ENCODE measurements at regions not wholly inside any gene's neighbourhood (a gene's known extent, or its start where the extent isn't known, plus 50 kb on each side); places are given as distances from the start of the nearest gene placed in this dataset.

- ATAC-seq (ENCODE audit: insufficient number of reproducible peaks, low FRiP score, low read depth) (no peak), DNase-seq (ENCODE audit: low spot score) (no peak)
- Histone ChIP-seq H3K36me3 (no peaks in the 10 kb centered on the region), H3K27ac (no peak overlapping the region), H3K4me1 (ENCODE audit: control insufficient read depth in 1 of 2, low read depth in 2 of 2) (no peaks in the 10 kb centered on the region), H3K9me3 (no peaks in the 10 kb centered on the region), H3K4me3 (no peak overlapping the region), H3K27me3 (replicated peaks; ENCODE audit: insufficient read depth) (no peaks in the 10 kb centered on the region)
- no peak for TF ChIP-seq CTCF (IDR thresholded peaks at IDR 0.05)
These were observed 580.6 kb downstream of the EPHA5 start for GRCh38 chr4:65089666-65090065.

- Histone ChIP-seq H3K4me1 (ENCODE audit: control insufficient read depth in 1 of 2, low read depth in 2 of 2) (no peaks in the 10 kb centered on the region), H3K36me3 (no peaks in the 10 kb centered on the region), H3K4me3 (no peak overlapping the region), H3K9me3 (no peaks in the 10 kb centered on the region), H3K27me3 (replicated peaks; ENCODE audit: insufficient read depth) (no peaks in the 10 kb centered on the region), H3K27ac (no peak overlapping the region)
- no peak for TF ChIP-seq CTCF (IDR thresholded peaks at IDR 0.05)
- DNase-seq (ENCODE audit: low spot score) (no peak), ATAC-seq (ENCODE audit: insufficient number of reproducible peaks, low FRiP score, low read depth) (no peak)
These were observed 587.2 kb downstream of the EPHA5 start for GRCh38 chr4:65083076-65083475.

- no peak for DNase-seq (ENCODE audit: low spot score)
- TF ChIP-seq CTCF (IDR thresholded peaks at IDR 0.05), result no peak
- H3K9me3 ChIP-seq, result no peaks in the 10 kb centered on the region
- no peaks in the 10 kb centered on the region for H3K36me3 ChIP-seq
- H3K4me3 ChIP-seq, result no peak overlapping the region
- ATAC-seq (ENCODE audit: insufficient number of reproducible peaks, low FRiP score, low read depth), result no peak
- H3K27me3 ChIP-seq (replicated peaks; ENCODE audit: insufficient read depth), result no peaks in the 10 kb centered on the region
- no peak overlapping the region for H3K27ac ChIP-seq
- peaks cover 14 to 30% of the 10 kb centered on the region in 2 donors for H3K4me1 ChIP-seq (ENCODE audit: control insufficient read depth in 1 of 2, low read depth in 2 of 2)
These were observed 598.7 kb downstream of the EPHA5 start for GRCh38 chr4:65071564-65071963.

- no peak overlapping the region for H3K27ac ChIP-seq
- H3K4me1 ChIP-seq (ENCODE audit: control insufficient read depth in 1 of 2, low read depth in 2 of 2), result peaks cover 14 to 30% of the 10 kb centered on the region in 2 donors
- DNase-seq (ENCODE audit: low spot score) (no peak), ATAC-seq (ENCODE audit: insufficient number of reproducible peaks, low FRiP score, low read depth) (no peak)
- H3K27me3 ChIP-seq (replicated peaks; ENCODE audit: insufficient read depth), result no peaks in the 10 kb centered on the region
- no peaks in the 10 kb centered on the region for H3K36me3 ChIP-seq
- H3K4me3 ChIP-seq, result no peak overlapping the region
- H3K9me3 ChIP-seq, result no peaks in the 10 kb centered on the region
- TF ChIP-seq CTCF (IDR thresholded peaks at IDR 0.05), result no peak
These were observed 601.1 kb downstream of the EPHA5 start for GRCh38 chr4:65069177-65069576.

GRCh38 chr4:65066106-65066505 lies 604.2 kb downstream of the EPHA5 start:
- DNase-seq (ENCODE audit: low spot score), result no peak
- H3K27me3 ChIP-seq (replicated peaks; ENCODE audit: insufficient read depth), result no peaks in the 10 kb centered on the region
- H3K27ac ChIP-seq, result no peak overlapping the region
- H3K4me3 ChIP-seq, result no peak overlapping the region
- H3K36me3 ChIP-seq, result no peaks in the 10 kb centered on the region
- no peaks in the 10 kb centered on the region for H3K9me3 ChIP-seq
- H3K4me1 ChIP-seq (ENCODE audit: control insufficient read depth in 1 of 2, low read depth in 2 of 2), result peaks cover 0 to 12% of the 10 kb centered on the region in 2 donors
- no peak for ATAC-seq (ENCODE audit: insufficient number of reproducible peaks, low FRiP score, low read depth)
- no peak for TF ChIP-seq CTCF (IDR thresholded peaks at IDR 0.05)

Data from thoracic aorta (tissue), 2 donors.